Cerebellar nuclear complex (tissue), 1 donor: ENCODE measurements at regions not wholly inside any gene's neighbourhood (a gene's known extent, or its start where the extent isn't known, plus 50 kb on each side); places are given as distances from the start of the nearest gene placed in this dataset.
"Not testable (repeated sequence)": the region's sequence is repeated elsewhere in the genome, so short reads cannot be mapped to it uniquely, and the experiment has no call there.

Experiments
- DNase-seq, 2 experiments: peaks; one replicate each; lab custom pipeline; 2025; lab: John Stamatoyannopoulos, UW

- DNase-seq, result no peak
Observed at GRCh38 chr14:106248321-106249192, 722.2 kb downstream of the TMEM121 start.

DNA sequence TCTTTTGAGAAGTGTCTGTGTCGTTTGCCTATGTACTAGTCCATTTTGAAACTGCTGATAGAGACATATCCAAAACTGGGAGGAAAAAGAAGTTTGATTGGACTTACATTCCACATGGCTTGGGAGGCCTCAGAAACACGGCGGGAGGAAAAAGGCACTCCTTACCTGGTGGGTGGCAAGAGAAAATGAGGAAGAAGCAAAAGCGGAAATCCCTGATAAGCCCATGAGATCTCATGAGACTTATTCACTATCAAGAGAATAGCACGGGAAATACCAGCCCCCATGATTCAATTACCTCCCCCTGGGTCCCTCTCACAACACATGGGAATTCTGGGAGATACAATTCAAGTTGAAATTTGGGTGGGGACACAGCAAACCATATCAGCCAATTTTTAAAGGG lies 727.6 kb downstream of the TMEM121 start:
- not testable (repeated sequence) for DNase-seq

DNA sequence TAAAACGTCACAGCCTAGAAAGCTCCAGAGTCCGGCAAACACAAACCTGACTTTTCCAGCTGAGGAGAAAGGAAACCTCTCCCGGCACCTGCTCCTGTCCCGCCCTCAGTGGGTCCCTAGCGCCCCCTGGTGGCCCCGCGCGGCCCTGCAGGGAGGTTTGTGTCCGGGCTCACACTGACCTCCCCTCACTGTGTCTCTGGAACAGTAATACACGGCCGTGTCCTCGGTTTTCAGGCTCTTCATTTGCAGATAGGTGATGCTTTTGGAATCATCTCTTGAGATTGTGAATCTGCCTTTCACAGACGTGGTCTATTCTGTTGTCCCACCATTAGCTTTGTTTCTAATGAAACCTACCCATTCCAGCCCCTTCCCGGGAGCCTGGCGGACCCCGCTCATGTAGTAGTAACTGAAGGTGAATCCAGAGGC lies 731.2 kb downstream of the TMEM121 start:
- not testable (repeated sequence) for DNase-seq

- DNase-seq, result no peak
Observed at GRCh38 chr14:106268013-106268727, 741.8 kb downstream of the TMEM121 start.

DNA sequence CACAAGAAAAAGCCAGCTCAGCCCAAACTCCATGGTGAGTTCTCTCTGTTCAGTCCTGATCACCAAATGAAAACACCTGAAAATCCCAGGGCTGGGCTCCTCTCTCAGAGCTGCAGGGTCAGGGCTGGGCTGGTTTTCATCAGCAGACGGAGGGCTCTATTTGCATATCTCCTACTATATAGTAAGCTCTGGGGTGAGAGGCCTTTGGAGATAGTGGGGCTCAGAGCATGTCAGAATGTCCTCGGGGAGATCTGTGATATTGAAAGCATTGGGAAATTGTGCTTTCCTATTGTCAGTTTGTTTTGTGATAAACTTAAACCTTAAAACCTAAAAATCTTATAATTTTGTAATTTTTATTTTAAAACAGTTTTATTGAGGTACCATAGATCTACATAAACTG lies 742.6 kb downstream of the TMEM121 start:
- DNase-seq, result no peak

- DNase-seq, result no peak
Observed at GRCh38 chr14:106269451-106270204, 743.2 kb downstream of the TMEM121 start.

DNA sequence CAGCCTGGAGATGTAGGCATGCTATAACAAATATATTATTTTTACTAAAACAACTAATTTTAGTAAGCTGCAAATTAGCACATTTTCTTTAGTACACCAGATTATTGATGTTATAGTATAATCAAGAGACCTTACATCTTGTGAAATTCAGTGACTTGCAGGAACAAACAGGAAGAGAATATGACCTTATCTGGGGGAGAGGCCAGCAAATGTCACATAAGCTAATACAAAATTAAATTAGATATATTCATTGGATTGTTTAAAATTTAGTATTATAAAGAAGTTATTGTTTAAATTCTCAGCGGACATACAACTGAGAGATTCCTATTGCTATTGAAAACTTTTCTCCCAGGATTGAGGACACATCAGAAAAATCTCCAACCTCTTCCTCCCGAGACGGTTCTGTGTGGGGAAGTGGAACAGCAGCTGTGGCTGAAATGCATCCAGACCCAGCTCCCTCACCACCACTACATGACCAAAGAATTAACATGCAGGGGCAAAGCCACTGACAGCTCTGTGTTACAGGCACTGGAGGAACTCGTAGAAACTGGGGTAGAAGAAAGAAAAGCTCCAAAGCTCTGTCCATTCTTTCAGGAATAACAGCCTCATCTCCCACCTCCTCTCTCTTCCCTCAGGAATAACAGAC lies 744.2 kb downstream of the TMEM121 start:
- not testable (repeated sequence) for DNase-seq

DNA sequence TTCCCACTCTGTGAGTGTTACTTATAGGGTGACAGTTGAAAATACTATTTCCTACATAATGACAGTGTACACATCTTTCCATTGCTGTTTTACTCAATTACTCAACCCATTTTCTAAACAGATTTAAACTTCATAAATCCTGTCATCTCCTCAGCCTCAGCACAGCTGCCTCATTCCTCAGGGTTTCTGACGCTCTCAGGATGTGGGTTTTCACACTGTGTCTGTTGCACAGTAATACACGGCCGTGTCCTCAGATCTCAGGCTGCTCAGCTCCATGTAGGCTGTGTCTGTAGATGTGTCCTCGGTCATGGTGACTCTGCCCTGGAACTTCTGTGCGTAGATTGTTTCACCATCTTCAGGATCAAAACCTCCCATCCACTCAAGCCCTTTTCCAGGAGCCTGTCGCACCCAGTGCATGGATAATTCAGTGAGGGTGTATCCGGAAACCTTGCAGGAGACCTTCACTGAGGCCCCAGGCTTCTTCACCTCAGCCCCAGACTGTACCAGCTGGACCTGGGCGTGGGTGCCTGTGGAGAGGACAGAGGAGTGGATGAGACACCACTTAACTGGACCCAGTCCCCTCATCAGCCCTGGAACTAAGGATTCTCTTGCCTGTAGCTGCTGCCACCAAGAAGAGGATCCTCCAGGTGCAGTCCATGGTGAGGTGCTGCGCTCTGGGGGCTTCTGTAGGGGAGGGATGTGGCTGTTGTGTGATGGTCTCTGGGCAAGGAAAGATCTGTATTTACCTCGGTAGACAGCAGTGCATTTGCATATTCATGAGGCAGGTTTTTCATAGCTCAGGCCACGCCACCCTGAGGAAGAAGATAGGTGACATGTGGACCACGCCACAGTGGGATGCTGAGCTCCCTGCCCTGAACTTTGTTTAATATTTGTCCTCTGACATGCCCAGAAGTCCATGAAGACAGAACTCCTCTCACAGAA lies 750.2 kb downstream of the TMEM121 start:
- no peak for DNase-seq

DNA sequence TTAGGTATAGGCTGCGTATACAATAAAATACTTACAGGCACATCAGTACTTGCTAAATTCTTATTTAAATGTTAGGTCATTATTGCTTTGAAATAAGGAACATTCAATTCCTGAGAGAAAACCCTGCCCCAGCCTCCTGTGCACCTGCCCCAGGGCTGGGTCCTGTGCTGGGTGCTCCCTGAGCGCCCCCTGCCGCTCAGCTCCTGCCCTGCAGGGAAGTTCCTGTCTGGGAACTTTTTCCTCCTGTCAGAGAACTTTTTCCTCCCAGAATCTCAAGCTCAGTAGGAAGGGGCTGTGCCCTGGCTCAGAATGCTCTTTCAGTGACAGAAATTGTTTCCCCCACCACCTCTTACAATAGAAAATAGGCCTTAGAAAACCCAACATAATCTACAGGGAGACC lies 751.1 kb downstream of the TMEM121 start:
- no peak for DNase-seq

GRCh38 chr14:106280876-106281275 lies 754.5 kb downstream of the TMEM121 start:
- no peak for DNase-seq

- DNase-seq, result no peak
Observed at GRCh38 chr14:106286697-106287290, 760.4 kb downstream of the TMEM121 start.

- DNase-seq, result no peak
Observed at GRCh38 chr14:106287506-106287905, 761.1 kb downstream of the TMEM121 start.

GRCh38 chr14:106291626-106292025 lies 765.2 kb downstream of the TMEM121 start:
- DNase-seq, result no peak

DNA sequence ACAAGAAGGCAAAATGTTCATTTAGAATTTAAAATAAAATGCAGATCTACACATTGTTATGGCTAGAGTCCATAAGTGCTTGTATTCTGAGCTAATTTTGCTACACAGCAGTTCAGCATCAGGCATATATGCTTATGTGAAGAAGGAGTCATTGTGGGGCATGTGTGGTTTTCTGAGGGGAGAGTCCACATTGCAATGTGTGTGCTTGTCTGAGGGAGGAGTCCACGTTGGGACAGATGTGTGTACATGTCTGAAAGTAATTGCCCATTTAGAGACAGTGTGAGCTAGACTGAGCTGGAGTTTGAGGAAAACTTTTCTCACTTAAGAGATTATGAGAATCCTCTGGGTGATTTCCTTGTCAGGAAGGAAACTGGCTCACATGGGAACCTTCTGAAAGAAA lies 767.9 kb downstream of the TMEM121 start:
- no peak for DNase-seq

- DNase-seq, result not testable (repeated sequence)
Observed at GRCh38 chr14:106300951-106301510, 774.6 kb downstream of the TMEM121 start.

GRCh38 chr14:106301609-106302008 lies 775.2 kb downstream of the TMEM121 start:
- not testable (repeated sequence) for DNase-seq

GRCh38 chr14:106302661-106303060 lies 776.3 kb downstream of the TMEM121 start:
- DNase-seq, result no peak

- no peak for DNase-seq
Observed at GRCh38 chr14:106304271-106304670, 777.9 kb downstream of the TMEM121 start.

DNA sequence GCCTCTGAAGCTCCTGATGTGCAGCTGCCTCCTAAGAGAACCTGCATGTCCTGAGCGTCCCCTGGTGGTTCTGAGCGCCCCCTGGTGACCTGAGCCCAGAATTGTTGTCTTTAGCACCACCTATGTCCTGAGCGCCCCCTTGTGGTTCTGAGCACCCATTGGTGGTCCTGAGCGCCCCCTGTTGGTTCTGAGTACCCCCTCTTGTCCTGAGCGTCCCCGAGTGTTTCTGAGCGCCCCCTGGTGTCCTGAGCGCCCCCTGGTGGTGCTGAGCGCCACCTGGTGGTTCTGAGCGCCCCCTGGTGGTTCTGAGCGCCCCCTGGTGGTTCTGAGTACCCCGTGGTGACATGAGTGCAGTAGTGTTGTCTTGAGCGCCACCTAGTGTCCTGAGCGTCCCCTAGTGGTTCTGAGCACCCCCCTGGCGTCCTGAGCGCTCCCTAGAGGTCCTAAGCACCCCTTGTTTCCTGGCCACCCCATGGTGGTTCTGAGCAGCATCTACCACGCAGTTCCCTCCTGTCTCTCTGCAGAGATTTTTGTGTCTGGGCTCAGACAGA lies 782.5 kb downstream of the TMEM121 start:
- no peak for DNase-seq

DNA sequence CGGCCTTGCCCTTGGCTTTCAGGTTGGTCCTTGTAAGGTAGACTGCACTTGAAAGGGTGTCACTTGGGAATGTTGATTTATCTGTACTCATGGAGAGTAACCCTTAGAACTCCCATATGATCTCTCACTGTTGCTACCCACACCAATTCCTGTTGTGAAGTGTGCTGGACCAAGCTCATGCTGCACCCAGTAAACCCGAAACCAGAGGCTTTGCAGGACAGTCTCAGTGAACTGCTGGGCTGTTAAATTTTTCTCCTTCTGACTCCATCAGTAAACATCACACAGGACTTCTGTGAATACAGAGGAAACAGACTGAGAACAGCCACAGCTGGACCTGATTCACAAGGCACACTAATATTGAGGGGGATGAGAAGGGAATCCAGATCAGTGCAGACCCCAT lies 783.0 kb downstream of the TMEM121 start:
- DNase-seq, result no peak
